ENCODE measurements at regions not wholly inside any gene's neighbourhood (a gene's known extent, or its start where the extent isn't known, plus 50 kb on each side); places are given as distances from the start of the nearest gene placed in this dataset.

GRCh38 chr6:48809700-48810099 is 653.4 kb downstream of the MMUT start:
- Histone ChIP-seq H3K4me2 (no peak overlapping the region), H3K27me3 (ENCODE audit: insufficient read depth, low read depth) (no peaks in the 10 kb centered on the region), H3K36me3 (ENCODE audit: low read depth) (no peaks in the 10 kb centered on the region), H3K9me2 (ENCODE audit: insufficient read depth) (no peaks in the 10 kb centered on the region), H2AFZ (no peak overlapping the region), H3K4me1 (replicated peaks; ENCODE audit: insufficient read depth) (no peaks in the 10 kb centered on the region), H3F3A (ENCODE audit: insufficient read depth, low read depth) (no peaks in the 10 kb centered on the region), H3K9me3 (ENCODE audit: insufficient read depth, low read depth) (no peaks in the 10 kb centered on the region; the same call in 1 of the 2 replicates), H3K27ac (no peak overlapping the region), H3K4me3 (no peak overlapping the region), H3K79me2 (ENCODE audit: low read depth) (no peaks in the 10 kb centered on the region), H4K20me1 (ENCODE audit: insufficient read depth) (no peaks in the 10 kb centered on the region)
- ChIA-PET POLR2A (ENCODE audit: unreplicated experiment) (no interaction called here), CTCF (no interaction called here)
- TF ChIP-seq EZH2 (IDR thresholded peaks at IDR 0.05; ENCODE audit: low read depth) (no peak), CTCF (conservative IDR thresholded peaks at IDR 0.05) (no peak)
- no TSS peak for BruUV-seq (replicated peaks)
- DNase-seq: no peak
- intact Hi-C loops (cut with micrococcal nuclease; ENCODE audit: unreplicated experiment): no loop called here

DNA sequence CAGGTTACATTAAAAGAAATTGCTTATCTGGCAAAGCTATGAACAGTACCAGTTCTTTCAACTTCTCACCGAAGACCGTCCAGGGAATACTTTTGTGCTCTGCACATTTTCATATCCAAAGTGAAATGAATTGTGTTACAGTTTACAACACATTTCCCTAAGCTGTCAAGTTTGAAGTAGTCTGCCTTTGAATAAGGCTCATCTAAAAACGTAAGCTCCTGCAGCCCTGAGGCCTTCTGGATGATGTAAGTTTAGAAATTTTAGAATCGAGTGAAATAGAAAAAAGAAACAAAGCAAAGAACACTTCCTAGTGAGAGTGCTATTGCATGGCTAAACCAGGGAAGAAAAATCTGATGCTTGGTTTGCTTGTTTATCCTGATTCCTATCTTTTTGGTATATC is 653.8 kb downstream of the MMUT start:
- ChIA-PET CTCF (no interaction called here), POLR2A (ENCODE audit: unreplicated experiment) (no interaction called here)
- H3F3A ChIP-seq (ENCODE audit: insufficient read depth, low read depth): no peaks in the 10 kb centered on the region
- no peaks in the 10 kb centered on the region for H3K9me2 ChIP-seq (ENCODE audit: insufficient read depth)
- no peaks in the 10 kb centered on the region for H3K36me3 ChIP-seq (ENCODE audit: low read depth)
- intact Hi-C loops (cut with micrococcal nuclease; ENCODE audit: unreplicated experiment): no loop called here
- H3K27ac ChIP-seq: no peak overlapping the region
- BruUV-seq (replicated peaks): no TSS peak
- TF ChIP-seq CTCF (conservative IDR thresholded peaks at IDR 0.05) (no peak), EZH2 (IDR thresholded peaks at IDR 0.05; ENCODE audit: low read depth) (no peak)
- H4K20me1 ChIP-seq (ENCODE audit: insufficient read depth): no peaks in the 10 kb centered on the region
- H3K27me3 ChIP-seq (ENCODE audit: insufficient read depth, low read depth): no peaks in the 10 kb centered on the region
- no peak overlapping the region for H3K4me3 ChIP-seq
- no peaks in the 10 kb centered on the region; the same call in 1 of the 2 replicates for H3K9me3 ChIP-seq (ENCODE audit: insufficient read depth, low read depth)
- H3K4me1 ChIP-seq (replicated peaks; ENCODE audit: insufficient read depth): no peaks in the 10 kb centered on the region
- H3K4me2 ChIP-seq: no peak overlapping the region
- H2AFZ ChIP-seq: no peak overlapping the region
- no peaks in the 10 kb centered on the region for H3K79me2 ChIP-seq (ENCODE audit: low read depth)
- DNase-seq: no peak

- Histone ChIP-seq H3K4me2 (no peak overlapping the region), H3K79me2 (ENCODE audit: low read depth) (no peaks in the 10 kb centered on the region), H3K4me3 (no peak overlapping the region), H3K9me2 (ENCODE audit: insufficient read depth) (peaks cover 14% of the 10 kb centered on the region), H2AFZ (no peak overlapping the region), H3F3A (ENCODE audit: insufficient read depth, low read depth) (no peaks in the 10 kb centered on the region), H3K36me3 (ENCODE audit: low read depth) (no peaks in the 10 kb centered on the region), H3K4me1 (replicated peaks; ENCODE audit: insufficient read depth) (no peaks in the 10 kb centered on the region), H4K20me1 (ENCODE audit: insufficient read depth) (no peaks in the 10 kb centered on the region), H3K27me3 (ENCODE audit: insufficient read depth, low read depth) (no peaks in the 10 kb centered on the region), H3K27ac (no peak overlapping the region), H3K9me3 (ENCODE audit: insufficient read depth, low read depth) (no peaks in the 10 kb centered on the region)
- no peak for DNase-seq
- ChIA-PET CTCF (no interaction called here), POLR2A (ENCODE audit: unreplicated experiment) (no interaction called here)
- no peak for TF ChIP-seq EZH2 (IDR thresholded peaks at IDR 0.05; ENCODE audit: low read depth)
- TF ChIP-seq CTCF (conservative IDR thresholded peaks at IDR 0.05): no peak
- no TSS peak for BruUV-seq (replicated peaks)
- intact Hi-C loops (cut with micrococcal nuclease; ENCODE audit: unreplicated experiment): no loop called here
Measured at GRCh38 chr6:48798296-48798695, 664.8 kb downstream of the MMUT start.

Data from PC-9 (cell line).